CD4-positive, alpha-beta T cell (primary cell): ENCODE measurements at regions not wholly inside any gene's neighbourhood (a gene's known extent, or its start where the extent isn't known, plus 50 kb on each side); places are given as distances from the start of the nearest gene placed in this dataset.

Source experiments
- ATAC-seq: fragments of 200-7000 bp; cut with Tn5 transposase; one replicate; pipeline ENCODE4 v1.10.0; 2022; ENCODE audit warnings: mild to moderate bottlenecking; ENCODE audit not compliant: poor library complexity
- CTCF ChIA-PET: fragments of 350-600 bp; sonication (Branson Sonifier 250); formaldehyde crosslinking; loops from one replicate; lab custom pipeline; 2021; ENCODE audit warnings: antibody characterized with exemption, inconsistent platforms; lab: Charles Lee
- POLR2A ChIA-PET: fragments of 350-600 bp; sonication (Branson Sonifier 250); formaldehyde crosslinking; loops from one replicate; lab custom pipeline; 2021; ENCODE audit warnings: antibody characterized with exemption, inconsistent platforms; lab: Charles Lee
- DNase-seq, 14 experiments: peaks; one replicate each; pipeline ENCODE4 v3.0.0-alpha.2; 2013 to 2020; ENCODE audit warnings: mixed read lengths in 2 of 14
- H3K27ac ChIP-seq, 2 donors: one replicate each; pipeline versions ENCODE4 v1.5.1 to v1.7.0; 2013; ENCODE audit warnings: low read length in 2 of 2, low read depth in 1 of 2, mild to moderate bottlenecking in 1 of 2
- H3K27me3 ChIP-seq, 2 experiments: 1 replicate in 1 of 2; 2 replicates in 1 of 2; pipeline versions ENCODE4 v1.6.1 to v1.7.0; 2013; ENCODE audit warnings: low read length in 2 of 2, control low read depth in 1 of 2, mild to moderate bottlenecking in 1 of 2, moderate library complexity in 1 of 2; ENCODE audit not compliant: insufficient read depth in 2 of 2, control insufficient read depth in 1 of 2
- H3K36me3 ChIP-seq: one replicate; pipeline ENCODE4 v1.6.1; 2013; ENCODE audit warnings: low read length, control low read depth; ENCODE audit not compliant: insufficient read depth
- H3K4me1 ChIP-seq: one replicate; pipeline ENCODE4 v1.6.1; 2013; ENCODE audit warnings: low read length, control low read depth; ENCODE audit not compliant: insufficient read depth
- H3K4me3 ChIP-seq: one replicate; pipeline ENCODE4 v1.5.1; 2013; ENCODE audit warnings: mild to moderate bottlenecking, low read length, moderate library complexity
- H3K9me3 ChIP-seq, 2 experiments: 1 replicate in 1 of 2; 2 replicates in 1 of 2; pipeline versions ENCODE4 v1.6.1 to v1.7.0; 2013; ENCODE audit warnings: low read length in 2 of 2, mild to moderate bottlenecking in 2 of 2, control low read depth in 1 of 2, moderate library complexity in 1 of 2; ENCODE audit not compliant: control insufficient read depth in 1 of 2, insufficient read depth in 1 of 2
- H3K27ac Mint-ChIP-seq: one replicate; pipeline ENCODE4 v1.8.0; 2020; ENCODE audit warnings: mixed read lengths
- H3K27me3 Mint-ChIP-seq: one replicate; pipeline ENCODE4 v1.8.0; 2021; ENCODE audit warnings: mixed read lengths
- H3K36me3 Mint-ChIP-seq: one replicate; pipeline ENCODE4 v1.8.0; 2021; ENCODE audit warnings: low read depth, mixed read lengths
- H3K4me1 Mint-ChIP-seq: one replicate; pipeline ENCODE4 v1.8.0; 2021; ENCODE audit warnings: low read depth, mixed read lengths
- H3K4me3 Mint-ChIP-seq: one replicate; pipeline ENCODE4 v1.8.0; 2020; ENCODE audit warnings: mild to moderate bottlenecking, mixed read lengths
- H3K9me3 Mint-ChIP-seq: one replicate; pipeline ENCODE4 v1.8.0; 2020; ENCODE audit warnings: mixed read lengths
- CTCF ChIP-seq: fragments of 200-600 bp; IDR thresholded peaks from one replicate; pipeline ENCODE4 v1.8.0; 2022; ENCODE audit warnings: antibody characterized with exemption, mild to moderate bottlenecking
- intact Hi-C, 2 experiments: fragments of 100-400 bp; cut with DNase I in 1 of 2; cut with micrococcal nuclease in 1 of 2; formaldehyde crosslinking; loops; one replicate each; pipeline versions ENCODE4 v1.15.1 to v1.9.0; 2023 to 2025; cut with DNase I, micrococcal nuclease

GRCh38 chr14:42334931-42335330 lies 728.3 kb downstream of the LRFN5 start:
- no peaks in the 10 kb centered on the region for H3K4me1 ChIP-seq
- no peaks in the 10 kb centered on the region for H3K4me1 Mint-ChIP-seq
- H3K4me3 Mint-ChIP-seq, result no peak overlapping the region
- ATAC-seq (no peak), DNase-seq (no peak)
- CTCF ChIA-PET, result no interaction called here
- peaks cover 7% of the 10 kb centered on the region for H3K9me3 Mint-ChIP-seq
- no peak for TF ChIP-seq CTCF
- no peak overlapping the region for H3K27ac ChIP-seq
- no peaks in the 10 kb centered on the region for H3K36me3 Mint-ChIP-seq
- POLR2A ChIA-PET, result no interaction called here
- H3K27me3 Mint-ChIP-seq, result no peaks in the 10 kb centered on the region
- no peak overlapping the region for H3K4me3 ChIP-seq
- no peaks in the 10 kb centered on the region for H3K36me3 ChIP-seq
- no peak overlapping the region for H3K27ac Mint-ChIP-seq
- H3K27me3 ChIP-seq, result no peaks in the 10 kb centered on the region
- intact Hi-C loops, result no loop called here
- peaks cover 0 to 3% of the 10 kb centered on the region in 2 experiments for H3K9me3 ChIP-seq

- Histone ChIP-seq H3K27ac (no peak overlapping the region), H3K27me3 (no peaks in the 10 kb centered on the region), H3K36me3 (no peaks in the 10 kb centered on the region), H3K4me3 (no peak overlapping the region), H3K9me3 (peaks cover 0 to 7% of the 10 kb centered on the region in 2 experiments), H3K4me1 (no peaks in the 10 kb centered on the region)
- ATAC-seq (no peak), DNase-seq (no peak)
- CTCF ChIA-PET, result no interaction called here
- TF ChIP-seq CTCF, result no peak
- no peaks in the 10 kb centered on the region for H3K4me1 Mint-ChIP-seq
- intact Hi-C loops, result no loop called here
- H3K27ac Mint-ChIP-seq, result no peak overlapping the region
- H3K9me3 Mint-ChIP-seq, result peaks cover 13% of the 10 kb centered on the region
- POLR2A ChIA-PET, result no interaction called here
- H3K27me3 Mint-ChIP-seq, result no peaks in the 10 kb centered on the region
- H3K4me3 Mint-ChIP-seq, result no peak overlapping the region
- no peaks in the 10 kb centered on the region for H3K36me3 Mint-ChIP-seq
These were observed 716.8 kb downstream of the LRFN5 start for GRCh38 chr14:42323426-42323825.

GRCh38 chr14:42322531-42323284 lies 716.0 kb downstream of the LRFN5 start:
- TF ChIP-seq CTCF, result no peak
- no peaks in the 10 kb centered on the region for H3K27me3 Mint-ChIP-seq
- H3K27ac ChIP-seq, result no peak overlapping the region
- ChIA-PET CTCF (no interaction called here), POLR2A (no interaction called here)
- H3K4me1 ChIP-seq, result no peaks in the 10 kb centered on the region
- H3K9me3 ChIP-seq, result peaks cover 0 to 7% of the 10 kb centered on the region in 2 experiments
- H3K36me3 ChIP-seq, result no peaks in the 10 kb centered on the region
- H3K4me3 Mint-ChIP-seq, result no peak overlapping the region
- DNase-seq (peak in 1 of 14 experiments; percentile 3), ATAC-seq (no peak)
- no peak overlapping the region for H3K4me3 ChIP-seq
- peaks cover 10% of the 10 kb centered on the region for H3K9me3 Mint-ChIP-seq
- no peaks in the 10 kb centered on the region for H3K27me3 ChIP-seq
- no peak overlapping the region for H3K27ac Mint-ChIP-seq
- no peaks in the 10 kb centered on the region for H3K36me3 Mint-ChIP-seq
- intact Hi-C loops, result no loop called here
- H3K4me1 Mint-ChIP-seq, result no peaks in the 10 kb centered on the region
